SK-N-MC (cell line): ENCODE measurements at regions not wholly inside any gene's neighbourhood (a gene's known extent, or its start where the extent isn't known, plus 50 kb on each side); places are given as distances from the start of the nearest gene placed in this dataset.
"Not testable (repeated sequence)": the region's sequence is repeated elsewhere in the genome, so short reads cannot be mapped to it uniquely, and the experiment has no call there.

Source experiments
- DNase-seq: peaks from one replicate; pipeline ENCODE4 v3.0.0-alpha.2; 2011; ENCODE audit warnings: low read depth, low spot score
- H3K27ac ChIP-seq: fragments of 200-600 bp; sonication (generic); 2 replicates; pipeline ENCODE4 v1.5.1; 2016; ENCODE audit warnings: mixed run types
- H3K36me3 ChIP-seq: fragments of 200-600 bp; sonication (generic); 2 replicates; pipeline ENCODE4 v1.6.1; 2017; ENCODE audit warnings: antibody characterized with exemption, low read length, mixed read lengths; ENCODE audit not compliant: insufficient read depth
- H3K4me3 ChIP-seq: fragments of 200-600 bp; sonication (generic); 2 replicates; pipeline ENCODE4 v1.5.1; 2016
- H3K9ac ChIP-seq: fragments of 200-600 bp; sonication (generic); 2 replicates; pipeline ENCODE4 v1.8.0; 2017; ENCODE audit warnings: mixed run types, mixed read lengths; ENCODE audit not compliant: insufficient read length
- H3K9me3 ChIP-seq: fragments of 200-600 bp; sonication (generic); 2 replicates; pipeline ENCODE4 v1.6.1; 2017; ENCODE audit warnings: low read depth, mild to moderate bottlenecking, antibody characterized with exemption, low read length, moderate library complexity, mixed read lengths
- EZH2 ChIP-seq: fragments of 200-600 bp; sonication (generic); IDR thresholded peaks from one replicate; pipeline ENCODE4 v1.6.1; 2017; ENCODE audit warnings: antibody characterized with exemption
- FOXP2 ChIP-seq: optimal IDR thresholded peaks from 2 replicates; pipeline ENCODE3; 2011; ENCODE audit warnings: mild to moderate bottlenecking, moderate library complexity; ENCODE audit not compliant: insufficient read depth; ENCODE audit errors: extremely low read length, control extremely low read depth
- POLR2AphosphoS5 ChIP-seq: IDR thresholded peaks from 2 replicates; pipeline ENCODE4 v1.6.1; 2012; ENCODE audit warnings: mild to moderate bottlenecking, low read depth, low read length, borderline replicate concordance

DNA sequence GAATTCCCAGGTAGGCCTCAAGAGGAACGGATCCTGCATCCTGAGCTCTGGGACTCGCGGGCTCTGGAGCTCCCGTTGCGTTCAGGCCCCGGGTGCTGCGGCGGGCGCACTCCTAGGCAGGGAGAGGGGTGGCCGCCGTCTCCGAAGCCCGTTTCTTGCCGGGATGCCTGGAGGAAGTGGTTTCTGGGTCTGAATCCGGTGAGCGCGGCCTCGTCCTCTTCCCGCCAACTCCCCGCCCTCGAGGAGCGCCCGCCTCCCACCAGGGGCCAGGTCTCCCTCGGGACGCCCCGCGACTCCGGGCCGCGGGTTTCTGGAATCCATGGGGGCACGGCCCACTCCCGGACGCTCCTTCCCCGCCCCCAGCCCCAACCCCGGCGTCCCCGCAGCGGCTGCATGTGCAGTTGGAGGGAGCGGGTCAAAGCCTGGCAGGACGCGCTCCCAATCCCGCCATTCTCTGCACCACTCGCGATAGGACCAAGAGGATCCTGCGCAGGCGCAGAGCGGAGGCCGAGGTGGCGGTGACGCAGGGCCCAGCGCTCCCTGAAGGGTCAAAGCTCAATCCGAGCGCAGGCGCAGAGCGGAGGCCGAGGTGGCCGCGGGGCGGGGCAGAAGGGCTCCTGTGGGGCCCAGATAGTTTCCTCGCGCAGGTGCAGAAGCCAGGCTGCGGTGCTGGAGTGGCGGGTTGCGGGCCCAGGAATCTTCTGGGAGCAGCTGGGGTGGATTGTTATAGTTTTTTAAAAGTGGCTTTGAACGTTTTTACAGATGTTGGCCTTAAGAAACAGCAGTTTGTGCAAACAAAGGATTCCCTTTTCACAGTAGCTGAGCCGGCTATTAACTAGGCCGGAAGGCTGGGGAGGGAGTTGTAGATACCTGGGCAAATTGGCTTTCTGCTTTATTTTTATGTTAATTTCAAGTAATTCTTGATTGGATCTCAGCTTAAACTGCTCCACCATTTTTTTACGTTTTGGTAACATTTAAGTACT is 796.4 kb downstream of the AACS start:
- Histone ChIP-seq H3K4me3 (no peak overlapping the region), H3K36me3 (no peaks in the 10 kb centered on the region), H3K9me3 (no peaks in the 10 kb centered on the region), H3K27ac (no peak overlapping the region), H3K9ac (no peak overlapping the region)
- DNase-seq, result no peak
- TF ChIP-seq EZH2 (no peak), POLR2AphosphoS5 (no peak)

DNA sequence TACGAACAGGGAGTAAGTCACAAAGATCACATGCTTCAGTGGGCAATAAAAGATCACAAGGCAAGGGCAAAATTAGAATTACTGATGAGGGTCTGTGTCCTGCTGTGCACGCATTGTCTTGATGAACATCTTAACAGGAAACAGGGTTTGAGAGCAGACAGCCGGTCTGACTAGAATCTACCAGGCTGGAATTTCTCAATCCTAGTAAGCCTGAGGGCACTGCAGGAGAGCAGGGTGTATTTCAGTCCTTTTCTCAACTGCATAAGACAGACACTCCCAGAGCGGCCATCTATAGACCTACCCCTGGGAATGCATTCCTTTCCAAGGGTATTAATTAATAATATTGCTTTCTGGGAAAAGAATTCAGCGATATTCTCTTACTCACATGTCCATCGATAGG is 800.0 kb downstream of the AACS start:
- H3K4me3 ChIP-seq, result 0 out of 2 replicates have a peak overlapping the region, but pooled peaks have one; percentile 17
- peak overlapping the region; percentile 83 for H3K27ac ChIP-seq
- H3K36me3 ChIP-seq, H3K9me3 ChIP-seq, H3K9ac ChIP-seq: not testable (repeated sequence)
- DNase-seq, result peak; percentile 78

DNA sequence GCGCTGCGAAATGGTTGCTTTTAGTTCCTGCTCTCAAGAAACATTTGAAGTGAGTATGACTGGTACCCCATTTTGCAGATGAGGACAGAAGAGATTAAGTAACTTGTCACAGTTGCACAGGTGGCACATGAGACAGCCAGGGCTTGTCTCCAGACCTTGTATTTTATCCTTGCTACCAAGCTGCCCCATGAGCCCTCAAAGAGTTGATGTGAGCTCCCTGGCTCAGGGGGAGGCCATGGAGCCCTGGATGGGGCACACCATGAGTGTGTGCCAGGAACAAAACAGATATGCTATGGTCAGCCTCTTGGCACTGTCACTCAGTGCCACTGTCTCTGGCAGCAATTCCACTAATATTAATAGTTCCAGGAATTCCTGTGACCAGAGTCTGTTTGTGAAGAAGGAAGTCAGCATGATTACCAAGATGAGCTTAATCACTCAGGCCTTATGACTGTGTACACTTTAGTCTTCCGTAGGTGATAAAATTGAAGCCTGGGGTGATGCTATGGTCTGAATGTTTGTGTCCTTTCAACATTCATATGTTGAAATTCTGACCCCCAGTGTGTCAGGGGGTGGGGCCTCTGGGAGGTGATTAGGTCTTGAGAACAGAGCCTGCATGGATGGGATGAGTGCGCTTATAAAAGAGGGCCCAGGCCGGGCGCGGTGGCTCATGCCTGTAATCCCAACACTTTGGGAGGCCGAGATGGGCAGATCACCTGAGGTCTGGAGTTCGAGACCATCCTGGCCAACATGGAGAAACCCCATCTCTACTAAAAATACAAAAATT is 806.8 kb downstream of the AACS start:
- Histone ChIP-seq H3K27ac (no peak overlapping the region), H3K4me3 (no peak overlapping the region), H3K9me3 (no peaks in the 10 kb centered on the region), H3K36me3 (no peaks in the 10 kb centered on the region), H3K9ac (no peak overlapping the region)
- TF ChIP-seq POLR2AphosphoS5, result no peak
- no peak for TF ChIP-seq FOXP2
- no peak for TF ChIP-seq EZH2
- no peak for DNase-seq

DNA sequence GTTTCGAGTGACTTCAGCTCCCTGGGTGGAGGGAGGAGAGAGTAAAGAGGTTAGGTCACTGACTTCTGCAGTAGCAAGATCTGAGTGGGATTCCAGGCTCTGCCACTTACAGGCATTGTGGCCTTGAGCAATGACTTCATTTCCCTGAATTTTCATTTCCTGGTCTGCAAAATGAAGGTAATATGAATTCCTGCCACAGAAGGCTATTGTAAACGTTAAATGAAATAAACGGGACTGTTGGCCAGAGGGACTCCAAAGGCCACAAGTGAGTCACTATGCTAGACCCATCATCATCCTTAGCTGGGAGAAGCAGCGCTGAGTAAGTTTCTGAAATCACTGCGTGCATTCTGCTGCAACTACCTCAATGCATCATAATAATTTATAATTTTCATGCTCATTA is 807.8 kb downstream of the AACS start:
- Histone ChIP-seq H3K27ac (no peak overlapping the region), H3K4me3 (no peak overlapping the region), H3K9me3 (no peaks in the 10 kb centered on the region), H3K36me3 (no peaks in the 10 kb centered on the region), H3K9ac (no peak overlapping the region)
- TF ChIP-seq POLR2AphosphoS5, result no peak
- no peak for TF ChIP-seq EZH2
- TF ChIP-seq FOXP2, result no peak
- no peak for DNase-seq

DNA sequence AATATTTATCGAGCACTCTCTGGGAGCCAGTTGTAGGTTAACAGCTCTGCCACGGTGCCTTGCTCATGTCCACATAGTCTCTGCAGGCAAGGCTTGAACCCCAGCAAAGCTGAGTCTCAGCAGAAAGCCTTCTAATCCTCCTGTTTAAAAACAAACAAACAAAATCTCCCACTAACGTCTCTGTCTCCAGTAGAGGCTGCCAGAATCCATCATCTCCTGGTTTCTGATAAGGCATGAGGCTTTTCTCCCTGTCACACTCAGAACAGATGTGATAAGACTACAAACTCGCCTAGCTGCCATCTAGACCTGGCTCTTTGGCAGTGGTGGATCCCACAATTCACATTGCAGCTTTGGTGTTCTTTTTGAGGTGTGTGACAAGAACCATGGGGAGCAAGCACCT is 813.2 kb downstream of the AACS start:
- H3K4me3 ChIP-seq, result no peak overlapping the region
- no peak for DNase-seq
- no peak overlapping the region for H3K27ac ChIP-seq
- H3K9ac ChIP-seq, result no peak overlapping the region
- H3K36me3 ChIP-seq, result no peaks in the 10 kb centered on the region
- TF ChIP-seq EZH2, result no peak
- TF ChIP-seq FOXP2, result no peak
- TF ChIP-seq POLR2AphosphoS5, result no peak
- no peaks in the 10 kb centered on the region for H3K9me3 ChIP-seq

DNA sequence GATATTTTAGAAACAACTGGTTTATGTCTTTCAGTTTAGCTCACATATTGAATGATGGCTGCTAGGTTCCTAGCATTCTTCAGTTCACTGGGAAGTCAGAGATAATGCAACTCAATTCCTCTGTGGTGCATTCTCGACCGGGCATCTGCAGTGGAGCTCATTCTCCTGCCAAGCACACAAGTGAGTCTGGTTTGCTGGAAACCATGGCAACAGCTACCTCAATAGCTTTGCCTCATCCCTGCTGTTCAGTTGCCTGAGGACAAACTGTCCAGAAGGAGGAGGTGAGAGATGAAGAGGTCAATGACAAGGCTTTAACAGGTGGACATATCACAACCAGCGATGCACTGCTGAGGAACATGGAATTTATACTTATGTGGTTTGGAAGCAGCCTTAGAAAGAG is 816.9 kb downstream of the AACS start:
- H3K4me3 ChIP-seq, result no peak overlapping the region

DNA sequence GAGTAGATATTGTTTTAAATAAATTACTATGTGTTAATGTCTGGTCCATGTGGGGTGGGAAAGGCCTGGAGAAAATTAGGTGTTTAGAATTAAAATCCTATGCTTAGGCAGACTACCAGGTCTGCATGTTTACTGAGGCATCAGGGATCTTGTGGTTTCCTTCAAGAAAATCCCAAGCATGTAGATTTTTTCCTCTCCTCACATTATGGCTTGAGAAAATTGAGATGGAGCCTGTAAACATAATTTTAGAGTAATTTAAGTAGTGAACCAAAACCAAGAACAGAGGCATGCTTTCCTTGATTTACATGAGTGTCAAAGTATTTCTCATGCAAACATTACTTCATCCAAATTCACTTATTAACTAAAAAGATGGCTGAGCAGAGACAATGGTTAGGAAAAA is 823.7 kb downstream of the AACS start:
- no peak overlapping the region for H3K9ac ChIP-seq
- H3K27ac ChIP-seq, result no peak overlapping the region
- no peaks in the 10 kb centered on the region for H3K9me3 ChIP-seq
- no peak for DNase-seq
- TF ChIP-seq FOXP2 (no peak), POLR2AphosphoS5 (no peak), EZH2 (no peak)
- no peak overlapping the region for H3K4me3 ChIP-seq
- H3K36me3 ChIP-seq, result no peaks in the 10 kb centered on the region

More for the DNA sequence above, 816.9 kb downstream of the AACS start:
- DNase-seq, result no peak
- TF ChIP-seq POLR2AphosphoS5 (no peak), EZH2 (no peak)
- H3K36me3 ChIP-seq, result no peaks in the 10 kb centered on the region
- H3K9me3 ChIP-seq, result no peaks in the 10 kb centered on the region
- H3K9ac ChIP-seq, result no peak overlapping the region
- H3K27ac ChIP-seq, result no peak overlapping the region

DNA sequence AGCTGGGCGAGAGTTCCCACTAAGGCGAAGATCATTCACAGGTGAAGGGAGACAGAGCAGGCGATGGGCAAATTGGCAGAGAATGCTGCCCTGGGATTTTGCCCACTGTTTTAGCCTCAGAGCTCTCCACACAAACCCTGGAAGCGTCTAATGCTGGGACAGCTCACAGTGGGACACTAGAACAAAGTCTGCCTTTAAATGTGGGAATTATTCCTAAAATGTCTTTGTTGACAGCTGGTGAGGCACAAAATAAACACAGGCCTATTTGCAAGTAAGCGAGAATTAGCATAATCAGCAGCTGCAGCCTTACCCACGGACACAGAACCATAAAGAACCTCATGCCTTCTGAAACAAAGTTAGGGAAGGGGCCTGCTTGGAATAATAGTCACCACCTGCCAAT is 824.5 kb downstream of the AACS start:
- TF ChIP-seq FOXP2 (no peak), POLR2AphosphoS5 (no peak), EZH2 (no peak)
- H3K27ac ChIP-seq, result no peak overlapping the region

More for the DNA sequence above, 824.5 kb downstream of the AACS start:
- no peak for DNase-seq
- Histone ChIP-seq H3K9ac (no peak overlapping the region), H3K9me3 (no peaks in the 10 kb centered on the region), H3K36me3 (no peaks in the 10 kb centered on the region), H3K4me3 (no peak overlapping the region)
